HG03139 (cell line): ENCODE measurements at regions not wholly inside any gene's neighbourhood (a gene's known extent, or its start where the extent isn't known, plus 50 kb on each side); places are given as distances from the start of the nearest gene placed in this dataset.
"Not testable (repeated sequence)": the region's sequence is repeated elsewhere in the genome, so short reads cannot be mapped to it uniquely, and the experiment has no call there.

ENCODE experiments used
- ATAC-seq: cut with Tn5 transposase; IDR thresholded peaks from one replicate; pipeline ENCODE4 v1.9.1; 2021; ENCODE audit not compliant: unreplicated experiment

DNA sequence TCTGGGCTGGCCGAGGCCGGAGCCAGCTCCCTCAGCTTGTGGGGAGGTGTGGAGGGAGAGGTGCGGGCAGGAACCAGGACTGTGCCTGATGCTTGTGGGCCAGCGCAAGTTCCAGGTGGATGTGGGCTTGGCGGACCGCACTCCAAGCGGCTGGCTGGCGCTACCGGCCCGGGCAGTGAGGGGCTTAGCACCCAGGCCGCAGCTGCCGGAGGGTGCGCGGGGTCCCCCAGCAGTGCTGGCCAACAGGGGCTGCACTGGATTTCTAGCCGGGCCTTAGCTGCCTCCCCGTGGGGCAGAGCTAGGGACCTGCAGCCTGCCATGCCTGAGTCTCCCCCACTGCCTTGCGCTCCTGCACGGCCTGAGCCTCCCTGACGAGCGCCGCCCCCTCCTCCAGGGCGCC lies 242.8 kb downstream of the CCSER2 start:
- ATAC-seq, result no peak

DNA sequence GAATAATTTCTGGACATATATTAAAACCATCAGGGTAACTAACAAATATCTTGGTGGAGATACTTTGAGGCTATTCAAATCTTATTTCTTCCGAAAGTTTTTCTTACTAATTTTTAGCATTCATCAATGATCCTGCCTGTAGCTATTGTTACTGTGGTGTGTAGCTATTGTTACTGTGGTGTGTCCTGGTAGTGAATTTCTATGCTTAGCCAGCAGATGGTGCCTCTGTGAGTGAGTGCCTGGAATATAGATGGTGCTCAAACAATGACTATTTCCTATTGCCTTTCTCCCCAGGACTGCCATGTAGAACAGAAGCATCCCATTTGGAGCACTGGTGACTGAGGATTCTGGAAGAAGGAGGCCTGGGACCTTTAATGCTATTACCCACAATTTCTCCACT lies 245.7 kb downstream of the CCSER2 start:
- ATAC-seq, result no peak

DNA sequence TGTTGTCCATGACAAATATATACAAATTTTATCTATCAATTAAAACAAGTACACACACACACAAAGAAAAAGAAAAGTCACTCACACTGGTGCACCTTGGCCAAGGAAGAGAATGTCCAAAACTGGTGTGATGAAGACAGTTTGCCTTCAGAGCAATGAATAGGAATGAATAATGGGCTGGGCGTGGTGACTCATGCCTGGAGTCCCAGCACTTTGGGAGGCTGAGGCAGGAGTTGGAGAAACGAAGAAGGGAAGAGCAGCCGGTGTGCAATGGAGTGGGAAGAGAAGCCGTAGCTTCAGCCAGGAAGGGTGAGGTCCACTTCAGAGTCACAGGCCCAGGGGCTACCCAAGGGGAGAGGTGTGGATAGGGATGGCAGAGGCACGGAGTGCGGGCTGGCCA lies 253.6 kb downstream of the CCSER2 start:
- no peak for ATAC-seq

DNA sequence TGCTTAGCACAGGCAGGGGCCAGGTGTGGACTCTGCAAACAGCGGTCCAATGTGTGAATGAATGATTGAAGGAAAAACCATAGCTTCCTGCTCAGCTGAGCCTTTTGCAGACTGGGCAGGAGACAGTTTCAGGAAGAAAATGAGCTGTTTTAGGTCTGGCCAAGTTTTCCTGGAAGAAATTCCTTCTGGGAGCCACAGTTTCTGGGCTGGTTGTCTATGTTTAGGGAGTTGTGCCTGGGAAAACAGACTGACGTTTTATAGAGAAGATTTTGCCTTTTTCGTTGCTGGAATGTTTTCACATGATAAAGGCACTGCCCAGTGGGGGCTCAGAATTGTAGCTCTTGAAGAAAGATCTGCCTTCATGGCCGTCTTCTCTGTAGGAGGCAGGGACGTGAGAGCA lies 255.1 kb downstream of the CCSER2 start:
- no peak for ATAC-seq

DNA sequence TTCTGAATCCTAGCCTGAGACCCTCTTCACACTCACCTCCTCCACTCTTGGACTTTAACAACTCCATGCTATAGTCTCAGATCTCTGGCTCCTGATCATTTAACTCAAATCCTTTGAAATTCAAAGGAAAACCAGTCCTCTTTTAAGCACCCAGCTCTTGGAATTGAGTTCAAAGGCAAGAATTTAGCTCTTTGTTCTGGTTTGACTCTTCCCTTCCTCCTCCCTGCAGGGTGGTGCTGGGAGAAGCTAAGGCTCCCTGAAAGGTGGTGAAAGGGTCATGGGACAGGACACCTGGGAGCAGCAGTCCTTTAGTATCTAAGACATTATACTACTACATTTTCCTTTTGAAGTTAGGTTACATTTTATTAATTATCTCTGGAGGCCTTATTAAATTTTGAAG lies 259.4 kb downstream of the CCSER2 start:
- ATAC-seq, result no peak

DNA sequence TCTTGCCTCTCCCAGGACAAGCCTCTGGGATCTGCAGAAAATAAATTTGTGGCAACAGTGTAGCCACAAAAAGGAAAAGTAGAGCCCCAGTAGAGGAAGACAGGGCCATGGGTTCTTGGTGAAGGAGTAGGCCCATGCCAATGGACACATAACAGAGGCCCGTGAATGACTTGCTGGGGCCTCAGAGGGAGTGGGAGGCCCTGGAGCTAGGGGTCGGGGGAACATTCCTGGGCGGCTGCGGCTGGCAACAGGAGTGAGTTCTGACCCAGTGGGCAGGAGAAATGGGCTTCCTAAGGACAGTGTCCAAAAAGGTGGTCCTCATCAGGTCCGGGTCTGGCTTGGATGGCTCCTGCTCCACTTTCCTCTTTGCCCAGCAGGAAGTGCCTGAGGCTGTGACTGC lies 260.0 kb downstream of the CCSER2 start:
- ATAC-seq, result no peak

DNA sequence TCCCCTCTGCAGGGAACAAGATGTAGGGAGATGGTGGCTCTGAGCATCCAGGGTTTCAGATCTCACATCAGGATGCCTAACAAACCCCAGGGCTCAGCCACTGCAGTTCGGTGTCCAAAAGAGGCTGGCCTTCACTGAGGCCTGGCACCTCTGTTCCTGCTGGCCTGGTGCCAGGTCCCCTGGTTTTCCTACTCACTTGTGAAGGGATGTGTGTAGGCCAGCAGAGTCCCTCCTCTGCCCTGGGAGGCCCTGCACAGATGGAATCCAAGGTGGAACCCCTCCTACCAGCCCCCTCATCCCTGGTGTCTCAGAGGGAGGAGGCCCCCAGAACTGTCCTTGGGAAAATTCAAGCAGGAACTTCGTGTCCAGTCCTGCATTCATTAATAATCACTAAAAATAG lies 260.6 kb downstream of the CCSER2 start:
- no peak for ATAC-seq

DNA sequence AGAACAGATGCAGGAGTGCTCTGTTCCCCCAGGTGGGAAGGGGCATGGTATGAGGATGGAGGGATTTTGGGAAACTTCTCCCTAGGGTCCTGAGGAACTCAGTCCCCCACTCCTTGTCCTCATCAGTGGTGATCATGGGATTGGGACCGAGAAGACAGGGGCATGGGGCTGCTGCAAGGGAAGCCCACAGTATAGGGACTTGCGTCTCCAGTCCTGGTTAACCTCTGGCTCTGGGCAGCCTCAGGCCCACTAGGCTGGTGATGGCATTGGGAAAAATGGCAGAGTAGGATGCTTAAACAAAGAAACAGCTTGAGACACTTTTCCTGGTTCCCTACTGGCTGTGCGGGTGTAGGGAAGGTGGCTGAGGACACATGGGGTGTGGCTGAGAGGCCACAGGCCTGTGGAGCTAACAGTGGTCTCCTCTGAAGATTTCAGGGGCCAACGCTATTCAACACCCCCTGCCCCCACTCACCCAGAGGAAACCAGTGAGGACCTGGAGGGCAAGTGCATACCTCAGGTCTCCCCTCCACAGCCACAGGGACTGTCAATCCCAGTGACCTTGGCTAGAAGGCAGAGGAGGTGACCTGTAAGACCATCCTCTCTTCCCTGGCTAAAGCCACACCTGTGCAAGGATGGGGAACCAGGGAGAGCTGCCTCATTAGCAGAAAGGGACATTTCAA lies 261.3 kb downstream of the CCSER2 start:
- ATAC-seq, result no peak

DNA sequence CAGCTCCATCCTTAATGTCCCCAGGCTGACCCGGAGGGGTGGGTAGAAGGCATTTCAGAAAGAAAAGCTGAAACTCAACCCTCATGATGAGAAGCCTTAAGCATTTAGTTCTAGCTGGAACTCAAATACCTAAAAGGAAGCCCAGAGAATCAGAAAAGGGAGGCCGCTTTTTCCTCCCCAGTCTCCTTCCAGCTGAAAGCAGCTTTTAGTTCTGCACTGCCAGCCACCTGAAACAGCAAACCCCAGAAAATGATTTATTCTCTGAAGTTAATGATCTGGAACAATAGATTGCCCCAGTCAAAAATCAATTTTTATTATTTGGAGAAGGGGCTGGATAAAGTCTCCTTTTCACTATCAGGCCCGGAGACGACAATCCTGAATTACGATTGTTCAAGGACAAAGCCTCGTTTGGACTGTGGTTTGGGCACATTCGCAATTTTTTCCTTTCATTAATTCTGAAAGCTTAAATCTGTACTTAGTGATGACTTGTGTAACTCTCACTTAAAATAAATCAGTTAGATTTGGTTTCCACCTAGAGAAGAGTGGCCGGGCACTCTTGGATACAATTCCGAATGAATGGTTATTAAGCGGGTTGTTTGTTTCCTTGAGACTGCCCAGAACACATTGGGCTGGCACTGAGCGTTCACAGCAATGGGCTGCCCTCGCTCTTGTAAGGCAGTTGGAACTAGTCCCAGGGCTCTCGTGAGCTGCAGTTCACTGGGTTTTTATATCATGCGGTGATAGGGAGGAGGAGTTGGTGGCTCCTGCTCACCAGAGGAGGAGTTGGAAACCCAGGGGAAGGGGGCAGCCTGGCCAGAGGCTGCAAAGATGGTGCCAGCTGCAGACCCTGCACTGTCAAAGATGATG lies 262.2 kb downstream of the CCSER2 start:
- no peak for ATAC-seq

DNA sequence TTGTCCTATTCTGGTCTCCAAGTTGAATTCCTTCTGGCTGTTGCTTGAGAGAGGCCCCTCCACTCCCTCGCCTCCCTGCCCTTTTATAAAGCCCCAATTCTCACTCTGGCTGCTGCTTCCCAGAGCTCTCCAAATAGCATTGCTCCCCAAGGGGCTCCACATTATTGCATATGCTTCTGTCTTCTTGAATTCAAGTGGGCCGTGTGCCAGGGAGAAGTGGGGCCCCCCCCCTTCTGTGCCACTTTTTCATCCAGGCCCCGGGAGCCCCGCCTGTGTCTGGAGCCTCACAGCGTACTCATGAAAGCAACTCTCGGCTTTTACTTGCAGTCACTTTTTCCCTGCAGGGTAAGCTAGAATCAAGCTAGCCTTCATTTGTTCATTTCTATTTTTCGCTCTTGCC lies 265.1 kb downstream of the CCSER2 start:
- ATAC-seq, result no peak

DNA sequence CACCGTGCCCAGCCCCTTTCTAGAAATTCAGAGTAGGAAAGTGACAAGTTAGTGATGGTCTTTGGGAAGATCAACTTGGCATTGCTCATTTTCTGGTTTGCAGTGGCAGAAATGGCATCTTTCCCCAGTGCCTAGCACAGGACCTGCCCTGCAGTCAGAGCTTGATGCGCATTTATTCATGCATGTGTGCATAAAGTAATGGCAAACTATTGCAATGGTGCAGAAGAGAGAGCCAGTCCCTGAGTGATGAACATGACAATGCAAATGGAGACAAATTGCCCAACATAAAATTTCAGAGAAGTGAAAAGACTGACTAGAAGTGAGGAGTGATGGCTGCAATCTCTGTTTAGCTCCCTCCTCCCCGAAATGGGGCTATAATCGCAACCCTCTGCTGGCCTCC lies 268.2 kb downstream of the CCSER2 start:
- no peak for ATAC-seq

DNA sequence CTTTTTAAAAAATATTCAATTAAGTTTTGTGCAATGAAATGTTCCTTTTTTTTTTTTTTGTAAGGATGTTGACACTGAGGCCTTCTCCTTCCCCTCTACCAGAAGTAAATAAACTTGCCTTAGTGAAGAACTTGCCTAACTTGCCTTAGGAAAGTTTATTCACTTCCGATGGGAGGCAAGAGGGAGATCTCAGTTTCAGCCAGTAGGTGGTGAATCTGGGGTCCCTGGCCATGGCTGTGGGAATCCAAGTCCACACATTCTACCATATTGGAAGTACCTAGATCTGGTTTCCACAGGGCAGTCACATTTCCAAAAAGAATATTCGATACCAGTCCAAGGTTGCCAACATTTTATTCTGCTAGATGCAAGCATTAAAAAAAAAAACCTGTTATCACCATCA lies 270.9 kb downstream of the CCSER2 start:
- no peak for ATAC-seq

DNA sequence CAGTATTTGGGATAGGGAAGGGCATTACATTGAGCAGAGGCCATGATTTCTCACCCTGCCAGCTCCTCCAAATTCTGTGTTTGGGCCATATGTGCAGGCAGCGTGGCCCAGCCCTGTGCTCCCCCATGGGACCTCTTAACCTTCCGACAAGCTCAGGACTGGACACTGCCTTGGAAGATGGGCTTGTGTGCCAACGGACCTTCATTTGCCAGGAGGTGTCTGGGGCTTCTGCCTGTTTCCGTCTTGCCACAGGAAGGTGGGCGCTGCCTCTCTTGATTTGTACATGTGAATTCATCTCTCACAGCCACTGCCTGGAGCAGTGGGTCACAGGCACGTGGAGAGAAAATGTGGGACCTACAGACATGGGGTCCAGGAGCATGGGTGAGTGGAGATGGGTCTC lies 272.6 kb downstream of the CCSER2 start:
- ATAC-seq, result no peak

DNA sequence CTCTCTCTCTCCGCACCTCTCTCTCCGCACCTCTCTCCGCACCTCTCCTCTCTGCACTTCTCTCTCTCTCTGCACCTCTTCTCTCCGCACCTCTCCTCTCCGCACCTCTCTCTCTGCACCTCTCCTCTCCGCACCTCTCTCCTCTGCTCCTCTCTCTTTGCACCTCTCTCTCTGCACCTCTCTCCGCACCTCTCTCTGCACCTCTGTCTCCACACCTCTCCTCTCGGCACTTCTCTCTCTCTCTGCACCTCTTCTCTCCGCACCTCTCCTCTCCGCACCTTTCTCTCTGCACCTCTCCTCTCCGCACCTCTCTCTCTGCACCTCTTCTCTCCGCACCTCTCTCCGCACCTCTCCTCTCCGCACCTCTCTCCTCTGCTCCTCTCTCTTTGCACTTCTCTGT lies 274.2 kb downstream of the CCSER2 start:
- ATAC-seq, result not testable (repeated sequence)

DNA sequence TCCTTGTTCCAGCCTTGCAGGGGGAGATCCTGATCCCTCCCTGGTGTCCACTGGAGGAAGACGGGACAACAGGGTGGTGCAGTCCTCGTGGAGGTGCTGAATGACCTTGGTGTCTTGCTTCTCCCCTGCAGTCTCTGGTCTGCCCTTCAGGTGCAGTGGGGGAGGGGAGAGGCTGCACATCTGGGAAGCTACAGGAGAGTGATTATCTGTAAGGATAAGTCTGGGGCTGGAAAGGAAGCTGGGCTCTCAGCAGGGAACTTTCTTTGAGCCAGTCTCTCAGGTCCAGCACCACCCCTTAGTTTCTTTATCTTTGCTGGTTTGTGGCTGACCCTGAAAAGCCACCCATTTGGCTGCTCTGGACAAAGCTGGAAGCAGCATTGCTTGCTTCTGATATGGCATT lies 275.6 kb downstream of the CCSER2 start:
- ATAC-seq, result no peak

DNA sequence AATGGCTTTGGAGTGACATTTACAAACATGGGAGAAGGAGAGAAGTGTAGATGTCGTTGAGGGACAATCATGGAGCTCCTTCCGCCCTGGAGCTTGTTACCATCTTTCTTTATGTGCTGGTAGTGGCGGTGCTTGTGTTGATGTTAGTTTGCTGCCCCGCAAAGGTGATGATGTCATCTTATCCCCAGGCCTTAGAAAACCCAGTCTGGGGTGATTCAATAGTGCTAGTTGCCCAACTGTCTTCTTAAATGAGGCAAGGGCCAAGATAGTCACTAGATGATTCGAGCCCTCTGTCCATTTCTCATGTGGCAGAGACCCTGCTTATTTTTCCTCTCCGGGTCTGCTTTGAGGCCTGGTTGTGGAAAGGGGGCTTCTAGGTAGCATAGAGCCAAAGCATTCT lies 277.4 kb downstream of the CCSER2 start:
- no peak for ATAC-seq

DNA sequence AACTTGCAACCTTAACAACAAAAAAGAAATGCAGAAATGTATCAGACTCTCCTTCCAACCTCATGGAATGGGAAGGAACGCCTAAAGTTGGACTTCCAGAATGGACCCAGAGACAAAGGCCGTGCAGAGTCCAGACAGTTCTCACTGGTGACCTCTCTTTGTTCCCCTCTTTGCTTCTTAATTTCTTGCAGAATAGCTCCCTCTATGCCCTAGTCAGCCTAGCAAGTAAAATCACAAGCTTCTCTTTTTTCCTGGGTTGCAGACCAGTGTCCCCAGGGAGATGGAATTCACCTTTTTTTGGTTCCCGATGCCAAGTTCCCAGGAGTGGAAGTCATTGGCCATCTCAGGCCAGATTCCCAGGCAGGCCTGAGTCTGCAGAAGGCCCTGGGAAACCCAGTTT lies 278.0 kb downstream of the CCSER2 start:
- no peak for ATAC-seq

DNA sequence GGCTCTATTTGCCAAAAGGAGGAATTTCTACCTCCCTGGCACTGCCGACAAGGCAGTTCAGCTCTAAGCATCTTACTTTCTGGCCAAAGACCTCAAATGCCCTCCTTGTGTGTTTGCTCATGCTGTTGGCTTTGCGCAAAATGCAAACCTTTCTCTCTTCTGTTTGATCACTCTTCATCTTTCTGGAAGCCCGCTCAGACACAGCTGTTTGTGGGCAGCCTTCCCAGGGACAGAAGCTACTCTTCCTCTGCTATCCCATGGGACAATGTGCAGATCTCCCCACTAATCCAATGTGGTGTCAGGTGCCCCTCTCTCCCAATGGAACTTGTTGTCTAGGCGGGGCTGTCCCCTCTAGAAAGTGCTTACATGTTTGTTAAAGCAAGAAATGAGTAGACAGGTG lies 278.7 kb downstream of the CCSER2 start:
- ATAC-seq, result no peak

DNA sequence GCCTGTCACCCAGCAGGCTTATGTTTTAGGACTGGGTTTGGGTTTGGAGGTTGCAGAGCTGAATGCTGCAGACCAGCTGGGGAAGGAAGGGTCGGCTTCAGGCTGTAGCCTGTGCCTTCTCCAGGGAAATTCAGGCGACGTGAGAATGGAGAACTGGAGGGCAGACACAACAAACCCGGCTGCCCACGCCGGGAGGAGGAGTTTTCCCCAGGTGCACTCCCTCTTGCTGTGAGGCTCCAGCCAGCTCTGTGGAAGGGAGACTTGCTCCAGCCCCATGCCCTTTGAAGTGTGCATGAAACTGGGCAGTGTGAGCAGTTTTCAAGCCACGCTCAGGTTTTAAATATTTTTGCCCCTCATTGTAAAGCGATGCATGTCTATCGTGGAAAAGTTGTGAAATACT lies 279.1 kb downstream of the CCSER2 start:
- ATAC-seq, result no peak

DNA sequence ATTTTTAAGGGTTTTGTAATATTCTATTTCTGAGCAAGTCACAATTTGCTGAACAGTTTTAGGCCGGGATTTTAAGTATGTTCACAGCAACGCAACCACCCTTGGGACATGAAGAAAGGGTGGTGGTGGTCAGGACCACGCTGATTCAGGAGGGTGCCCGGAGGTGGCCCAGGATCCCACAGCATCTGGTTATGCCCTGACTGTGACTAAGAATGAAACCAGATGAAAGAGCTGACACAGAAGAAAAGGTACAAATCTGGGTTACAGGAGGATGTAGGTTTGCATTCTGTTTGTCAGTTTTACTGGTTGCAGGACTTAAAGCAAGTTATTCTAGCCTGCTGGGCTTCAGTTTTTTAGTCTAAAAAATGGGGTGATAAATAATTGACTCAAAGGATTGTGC lies 279.7 kb downstream of the CCSER2 start:
- no peak for ATAC-seq

DNA sequence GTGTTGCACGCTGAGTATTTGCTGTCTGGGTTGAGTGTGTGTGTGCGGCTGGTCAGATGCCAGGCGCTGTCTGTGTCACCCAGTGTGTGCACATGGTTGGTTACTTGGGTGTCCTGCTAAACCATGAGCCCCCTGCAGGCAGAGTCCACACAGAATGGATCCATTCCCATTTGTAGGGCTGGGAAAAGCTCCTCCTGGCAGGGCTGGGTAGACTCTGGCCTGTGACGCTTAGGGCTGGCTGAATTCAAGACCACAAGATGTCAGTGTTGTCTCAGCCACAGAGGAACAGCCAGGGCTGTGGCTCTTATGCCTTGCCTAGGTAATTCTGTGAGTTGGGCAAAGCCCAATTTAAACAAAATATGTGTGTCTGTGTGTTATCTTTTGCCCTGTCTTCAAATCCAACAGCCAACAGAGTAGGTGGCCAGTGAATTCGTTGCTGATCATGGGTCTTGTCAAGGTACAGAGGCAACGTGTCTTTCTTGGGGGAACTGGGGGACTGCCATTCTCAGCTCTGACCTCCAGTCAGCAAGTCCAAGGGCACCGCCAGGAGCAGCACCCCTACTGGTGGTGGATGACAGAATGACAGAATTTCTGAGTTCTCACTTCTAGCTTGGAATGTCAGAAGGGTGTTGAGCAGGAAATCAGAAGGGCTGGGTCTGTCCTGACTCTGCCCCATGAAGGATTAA lies 285.1 kb downstream of the CCSER2 start:
- peak; percentile 54 for ATAC-seq
